MM.1S (cell line): ENCODE measurements at regions not wholly inside any gene's neighbourhood (a gene's known extent, or its start where the extent isn't known, plus 50 kb on each side); places are given as distances from the start of the nearest gene placed in this dataset.

Experiments used
- DNase-seq: peaks from one replicate; pipeline ENCODE4 v3.0.0-alpha.2; 2015
- H2AFZ ChIP-seq: fragments of 300-600 bp; sonication (generic); 2 replicates; pipeline ENCODE4 v1.6.0; 2016; ENCODE audit warnings: antibody characterized with exemption, low read length
- H3F3A ChIP-seq: fragments of 300-600 bp; sonication (generic); 2 replicates; pipeline ENCODE4 v1.6.1; 2016; ENCODE audit warnings: mild to moderate bottlenecking, antibody characterized with exemption, low read length, moderate library complexity, mixed read lengths; ENCODE audit not compliant: insufficient read depth
- H3K27ac ChIP-seq: fragments of 300-600 bp; sonication (generic); 2 replicates; pipeline ENCODE4 v1.5.1; 2016; ENCODE audit warnings: mild to moderate bottlenecking, low read length
- H3K27me3 ChIP-seq: fragments of 300-600 bp; sonication (generic); replicated peaks from 2 replicates; pipeline ENCODE4 v1.6.0; 2016; ENCODE audit warnings: low read length; ENCODE audit not compliant: insufficient read depth
- H3K36me3 ChIP-seq: fragments of 300-600 bp; sonication (generic); replicated peaks from 2 replicates; pipeline ENCODE4 v1.6.1; 2016; ENCODE audit warnings: mild to moderate bottlenecking, low read length, mixed read lengths; ENCODE audit not compliant: insufficient read depth
- H3K4me1 ChIP-seq: fragments of 300-600 bp; sonication (generic); 2 replicates; pipeline ENCODE4 v1.6.1; 2016; ENCODE audit warnings: low read length, mixed read lengths
- H3K4me2 ChIP-seq: fragments of 300-600 bp; sonication (generic); 2 replicates; pipeline ENCODE4 v1.6.0; 2016; ENCODE audit warnings: low read depth, low read length
- H3K4me3 ChIP-seq: fragments of 300-600 bp; sonication (generic); 2 replicates; pipeline ENCODE4 v1.5.1; 2016; ENCODE audit warnings: low read length, mixed read lengths
- H3K79me2 ChIP-seq: fragments of 300-600 bp; sonication (generic); 2 replicates; pipeline ENCODE4 v1.6.1; 2016; ENCODE audit warnings: mixed run types, low read length, mixed read lengths
- H3K9ac ChIP-seq: fragments of 300-600 bp; sonication (generic); 2 replicates; pipeline ENCODE4 v1.6.1; 2016; ENCODE audit warnings: low read length, mixed read lengths
- H3K9me2 ChIP-seq: fragments of 300-600 bp; sonication (generic); replicated peaks from 2 replicates; pipeline ENCODE4 v1.6.1; 2016; ENCODE audit warnings: mild to moderate bottlenecking, low read length, mixed read lengths; ENCODE audit not compliant: insufficient read depth
- H3K9me3 ChIP-seq: fragments of 300-600 bp; sonication (generic); replicated peaks from 2 replicates; pipeline ENCODE4 v1.6.1; 2016; ENCODE audit warnings: mild to moderate bottlenecking, low read length, mixed read lengths; ENCODE audit not compliant: insufficient read depth
- H4K20me1 ChIP-seq: fragments of 300-600 bp; sonication (generic); 2 replicates; pipeline ENCODE4 v1.6.1; 2016; ENCODE audit warnings: mild to moderate bottlenecking, low read length, moderate library complexity, mixed read lengths; ENCODE audit not compliant: insufficient read depth
- CTCF ChIP-seq: fragments of 300-600 bp; sonication (generic); IDR thresholded peaks from 2 replicates; pipeline ENCODE4 v1.5.1; 2016; ENCODE audit warnings: antibody characterized with exemption, low read length, mixed read lengths
- EZH2 ChIP-seq: fragments of 300-600 bp; sonication (generic); optimal IDR thresholded peaks from 2 replicates; pipeline ENCODE3; 2017; ENCODE audit warnings: low read depth, mild to moderate bottlenecking, antibody characterized with exemption, low read length, mixed read lengths
- EZH2phosphoT487 ChIP-seq: fragments of 300-600 bp; sonication (generic); IDR thresholded peaks from 2 replicates; pipeline ENCODE4 v1.6.1; 2018; ENCODE audit warnings: antibody characterized with exemption, low read length

DNA sequence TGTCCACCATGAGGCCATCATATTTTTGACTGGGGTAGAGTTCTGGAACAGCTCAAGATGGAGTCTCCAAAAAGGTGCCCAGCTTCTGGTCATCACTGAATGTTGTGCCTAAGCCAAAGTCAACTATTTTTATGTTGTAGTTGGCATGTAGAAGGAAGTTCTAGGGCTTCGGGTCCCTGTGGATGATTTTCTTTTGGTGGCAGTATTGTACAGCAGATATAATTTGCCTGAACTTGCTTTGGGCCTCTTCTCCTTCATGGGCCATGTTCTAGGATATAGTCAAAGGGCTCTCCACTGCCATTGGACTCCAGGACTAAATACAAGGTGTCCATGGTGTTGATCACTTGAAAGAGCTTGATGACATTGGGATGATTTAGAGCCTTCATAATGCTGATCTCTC is 143.6 kb downstream of the SLC38A4 start:
- TF ChIP-seq CTCF (no peak), EZH2phosphoT487 (no peak), EZH2 (no peak)
- no peak for DNase-seq
- H3K9me3 ChIP-seq, result no peaks in the 10 kb centered on the region
- H3K27me3 ChIP-seq, result no peaks in the 10 kb centered on the region
- no peak overlapping the region for H3K9ac ChIP-seq
- no peak overlapping the region for H3K27ac ChIP-seq
- no peak overlapping the region for H3K4me2 ChIP-seq
- H3K9me2 ChIP-seq, result no peaks in the 10 kb centered on the region
- H2AFZ ChIP-seq, result no peak overlapping the region
- H3K4me1 ChIP-seq, result no peaks in the 10 kb centered on the region
- H3K79me2 ChIP-seq, result no peaks in the 10 kb centered on the region
- no peaks in the 10 kb centered on the region for H3K36me3 ChIP-seq
- H3K4me3 ChIP-seq, result no peak overlapping the region
- H4K20me1 ChIP-seq, result no peaks in the 10 kb centered on the region
- H3F3A ChIP-seq, result no peaks in the 10 kb centered on the region

GRCh38 chr12:46680506-46680905 is 145.3 kb downstream of the SLC38A4 start:
- no peak overlapping the region for H3K4me2 ChIP-seq

DNA sequence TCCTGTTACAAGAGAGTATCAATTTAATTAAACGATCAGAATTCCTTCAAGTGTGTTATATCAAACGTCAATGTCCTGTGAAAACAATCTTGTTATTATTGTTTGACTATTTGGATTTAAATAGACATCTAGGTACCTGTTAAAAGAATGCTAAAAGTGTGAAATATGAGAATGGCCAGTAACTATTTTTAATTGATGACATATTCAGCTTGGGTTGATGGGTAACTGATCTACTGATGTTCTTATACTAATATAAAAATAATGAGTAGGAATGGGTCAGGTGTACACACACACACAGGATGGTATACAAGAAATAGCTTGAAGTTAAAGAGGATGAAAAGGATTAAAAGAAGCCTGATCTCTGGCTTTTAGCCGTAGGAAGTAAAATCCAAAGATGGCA is 146.0 kb downstream of the SLC38A4 start:
- H3F3A ChIP-seq, result no peaks in the 10 kb centered on the region
- H3K4me3 ChIP-seq, result no peak overlapping the region
- H3K4me1 ChIP-seq, result 0 out of 2 replicates have a peak, but pooled peaks cover 3% of the 10 kb centered on the region
- H3K27me3 ChIP-seq, result no peaks in the 10 kb centered on the region
- no peak overlapping the region for H3K4me2 ChIP-seq
- H3K79me2 ChIP-seq, result no peaks in the 10 kb centered on the region
- DNase-seq, result no peak
- H3K9me2 ChIP-seq, result no peaks in the 10 kb centered on the region
- H3K36me3 ChIP-seq, result no peaks in the 10 kb centered on the region
- no peak overlapping the region for H3K27ac ChIP-seq
- no peaks in the 10 kb centered on the region for H4K20me1 ChIP-seq
- no peak for TF ChIP-seq CTCF
- TF ChIP-seq EZH2phosphoT487, result no peak
- no peak for TF ChIP-seq EZH2
- H2AFZ ChIP-seq, result no peak overlapping the region
- no peaks in the 10 kb centered on the region for H3K9me3 ChIP-seq
- no peak overlapping the region for H3K9ac ChIP-seq

More at GRCh38 chr12:46680506-46680905, 145.3 kb downstream of the SLC38A4 start:
- Histone ChIP-seq H3F3A (no peaks in the 10 kb centered on the region), H3K79me2 (no peaks in the 10 kb centered on the region), H2AFZ (no peak overlapping the region), H3K9ac (no peak overlapping the region), H4K20me1 (no peaks in the 10 kb centered on the region), H3K4me1 (0 out of 2 replicates have a peak, but pooled peaks cover 3% of the 10 kb centered on the region), H3K27me3 (no peaks in the 10 kb centered on the region), H3K27ac (no peak overlapping the region), H3K36me3 (no peaks in the 10 kb centered on the region), H3K9me3 (no peaks in the 10 kb centered on the region), H3K9me2 (no peaks in the 10 kb centered on the region), H3K4me3 (no peak overlapping the region)
- no peak for DNase-seq
- no peak for TF ChIP-seq EZH2phosphoT487
- no peak for TF ChIP-seq EZH2
- TF ChIP-seq CTCF, result no peak
